AG20443 (cell line): ENCODE measurements at regions not wholly inside any gene's neighbourhood (a gene's known extent, or its start where the extent isn't known, plus 50 kb on each side); places are given as distances from the start of the nearest gene placed in this dataset.
"Not testable (repeated sequence)": the region's sequence is repeated elsewhere in the genome, so short reads cannot be mapped to it uniquely, and the experiment has no call there.

Source experiments
- DNase-seq: peaks from one replicate; pipeline ENCODE4 v3.0.0; 2012; ENCODE audit warnings: low spot score, mixed read lengths

DNA sequence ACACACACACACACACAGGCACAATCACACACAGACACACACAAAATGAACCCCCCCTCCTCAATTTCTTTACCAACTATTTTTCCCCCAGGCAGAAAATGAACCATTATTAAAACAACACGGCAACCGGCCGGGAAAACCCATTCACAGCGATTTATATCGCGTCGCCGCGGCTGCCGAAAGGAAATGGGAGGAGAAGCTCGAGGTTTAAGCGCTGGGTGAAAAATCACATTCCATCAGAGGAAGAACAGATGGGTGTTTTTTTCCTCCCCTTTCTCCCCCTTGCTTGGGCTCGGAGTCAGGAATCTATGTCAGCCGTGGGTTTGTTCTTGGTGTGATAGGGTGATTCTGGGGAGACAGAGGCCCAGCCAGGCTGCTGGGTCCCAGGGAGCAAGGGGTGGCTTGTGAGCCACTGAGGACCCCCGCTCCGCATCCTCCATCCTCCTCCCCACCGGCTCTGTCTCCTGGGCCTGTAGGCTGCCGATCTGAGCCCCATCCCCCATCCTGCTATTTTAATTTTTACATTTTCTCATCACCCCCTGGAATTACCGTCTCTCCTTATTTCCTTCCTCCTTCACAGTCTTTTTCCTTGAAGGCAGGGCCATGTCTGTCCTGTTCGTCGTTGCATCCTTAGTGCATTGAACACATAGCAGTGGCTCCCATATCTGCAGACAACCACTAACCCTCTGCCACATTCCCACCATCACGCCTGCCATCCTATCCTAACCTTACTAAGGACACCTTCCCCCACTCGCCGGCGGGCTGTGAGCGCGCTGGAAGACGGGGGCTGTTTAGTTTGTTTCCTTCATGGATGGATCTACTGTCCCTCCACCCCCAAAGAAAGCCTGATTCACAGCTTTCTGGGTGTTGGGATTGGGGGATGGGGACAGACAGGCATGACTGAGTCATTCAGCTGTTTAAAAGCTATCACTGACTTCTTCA, 137.7 kb downstream of the CRLF3 start:
- peak; percentile 29 for DNase-seq

DNA sequence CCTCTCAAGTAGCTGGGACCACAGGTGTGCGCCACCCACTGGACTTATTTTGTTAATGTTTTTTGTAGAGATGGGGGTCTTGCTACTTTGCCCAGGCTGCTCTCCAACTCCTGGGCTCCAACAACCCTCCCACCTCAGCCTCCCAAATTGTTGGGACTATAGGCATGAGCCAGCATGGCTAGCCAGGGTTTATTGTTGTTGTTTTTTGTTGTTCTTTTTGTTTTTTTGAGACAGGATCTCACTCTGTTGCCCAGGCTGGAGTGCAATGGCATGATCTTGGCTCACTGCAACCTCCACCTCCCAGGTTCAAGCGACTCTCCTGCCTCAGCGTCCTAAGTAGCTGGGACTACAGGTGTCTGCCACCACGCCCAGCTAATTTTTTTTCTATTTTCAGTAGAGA, 142.2 kb downstream of the CRLF3 start:
- DNase-seq = not testable (repeated sequence)

DNA sequence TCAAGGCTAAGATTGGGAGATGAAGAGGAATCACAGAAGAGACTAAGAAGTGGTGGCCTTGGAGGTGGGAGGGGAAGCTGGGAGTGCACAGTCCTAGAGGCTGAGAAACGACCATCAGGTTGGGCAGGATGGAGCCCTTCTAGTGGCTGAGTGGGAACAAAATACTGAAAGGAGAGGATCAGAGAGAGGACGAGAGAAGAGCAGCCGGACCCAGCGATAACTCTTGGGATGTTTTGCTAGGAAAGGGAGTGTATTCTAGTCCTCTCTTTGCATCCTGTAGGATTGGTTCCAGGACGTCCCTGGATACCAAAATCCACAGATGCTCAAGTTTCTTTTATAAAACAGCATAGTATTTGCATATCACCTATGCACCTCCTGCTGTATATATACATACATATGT, 143.8 kb downstream of the CRLF3 start:
- DNase-seq = not testable (repeated sequence)

DNA sequence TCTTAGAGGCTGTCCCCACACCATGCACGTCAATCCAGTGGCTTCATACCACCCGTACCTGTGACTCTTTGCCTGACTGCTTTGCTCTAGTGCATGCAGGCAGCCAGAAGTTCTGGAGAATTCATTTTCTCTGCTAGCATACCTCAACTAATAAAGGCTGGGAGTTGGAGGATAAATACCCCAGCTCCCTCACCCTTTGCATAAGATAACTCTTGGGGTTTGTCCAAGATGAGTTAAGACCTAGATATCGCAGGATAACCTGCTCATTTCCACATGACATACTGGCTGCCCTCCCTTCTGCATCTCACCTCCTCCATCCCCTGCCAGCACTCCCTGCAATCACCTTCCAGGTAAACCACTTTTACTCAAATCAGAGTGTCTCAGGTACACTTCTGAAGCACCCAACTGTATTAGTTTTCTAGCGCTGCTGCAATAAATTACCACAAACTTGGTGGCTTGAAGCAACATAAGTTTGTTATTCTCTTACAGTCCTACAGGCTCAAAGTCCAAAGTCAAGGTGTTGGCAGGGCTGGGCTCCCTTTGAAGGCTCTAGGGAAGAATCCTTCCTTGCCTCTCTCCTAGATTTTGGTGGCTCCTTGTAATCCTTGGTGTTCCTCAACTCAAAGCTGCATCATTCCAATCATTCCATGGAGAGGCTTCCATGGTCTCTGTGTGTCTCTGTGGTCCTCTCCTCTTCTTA, 146.8 kb downstream of the CRLF3 start:
- no peak for DNase-seq

DNA sequence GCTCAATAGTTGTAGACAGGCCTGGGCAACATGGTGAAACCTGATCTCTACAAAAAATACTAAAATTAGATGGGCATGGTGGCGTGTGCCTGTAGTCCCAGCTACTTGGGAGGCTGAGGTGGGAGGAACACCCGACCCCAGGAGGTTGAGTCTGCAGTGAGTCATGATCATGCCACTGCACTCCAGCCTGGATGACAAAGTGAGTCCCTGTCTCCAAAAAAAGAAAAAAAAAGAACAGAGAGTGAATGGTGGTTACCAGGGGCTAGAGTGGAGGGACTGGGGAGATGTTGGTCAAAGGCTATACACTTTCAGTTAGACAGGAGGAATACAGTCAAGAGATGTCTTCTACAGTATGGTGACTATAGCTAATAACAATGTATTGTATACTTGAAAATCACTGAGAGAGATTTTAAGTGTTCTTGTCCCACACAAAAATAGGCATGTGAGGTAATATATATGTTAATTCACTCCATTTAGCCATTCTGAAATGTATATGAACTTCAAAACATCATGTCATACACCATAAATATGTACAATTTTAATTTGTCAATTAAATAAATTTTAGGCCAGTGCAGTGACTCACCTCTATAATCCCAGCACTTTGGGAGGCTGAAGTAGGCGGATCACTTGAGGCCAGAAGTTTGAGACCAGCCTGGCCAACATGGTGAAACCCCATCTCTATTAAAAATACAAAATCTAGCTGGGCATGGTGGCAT, 148.6 kb downstream of the CRLF3 start:
- not testable (repeated sequence) for DNase-seq

DNA sequence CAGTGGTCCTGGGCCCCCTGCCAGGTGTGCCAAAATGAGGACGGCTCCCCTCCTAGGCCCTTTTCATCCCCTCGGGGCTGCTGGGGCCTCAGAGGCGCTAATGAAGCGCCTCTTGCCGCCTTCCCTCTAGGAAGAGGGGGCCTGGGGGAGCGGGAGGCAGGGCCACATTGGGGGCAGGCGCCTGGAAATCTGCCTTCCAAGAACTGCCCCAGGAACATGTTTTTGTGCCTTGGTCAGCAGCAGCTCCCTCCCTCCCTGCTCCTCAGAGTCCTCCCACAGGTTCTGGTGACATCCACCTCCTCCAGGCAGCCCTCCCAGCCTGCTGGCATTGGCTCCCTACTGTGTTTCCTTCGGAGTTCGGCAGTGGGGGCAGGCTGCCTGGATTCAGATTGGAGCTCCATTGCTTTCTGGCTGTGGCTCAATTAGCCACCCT, 155.3 kb downstream of the CRLF3 start:
- DNase-seq = not testable (repeated sequence)

DNA sequence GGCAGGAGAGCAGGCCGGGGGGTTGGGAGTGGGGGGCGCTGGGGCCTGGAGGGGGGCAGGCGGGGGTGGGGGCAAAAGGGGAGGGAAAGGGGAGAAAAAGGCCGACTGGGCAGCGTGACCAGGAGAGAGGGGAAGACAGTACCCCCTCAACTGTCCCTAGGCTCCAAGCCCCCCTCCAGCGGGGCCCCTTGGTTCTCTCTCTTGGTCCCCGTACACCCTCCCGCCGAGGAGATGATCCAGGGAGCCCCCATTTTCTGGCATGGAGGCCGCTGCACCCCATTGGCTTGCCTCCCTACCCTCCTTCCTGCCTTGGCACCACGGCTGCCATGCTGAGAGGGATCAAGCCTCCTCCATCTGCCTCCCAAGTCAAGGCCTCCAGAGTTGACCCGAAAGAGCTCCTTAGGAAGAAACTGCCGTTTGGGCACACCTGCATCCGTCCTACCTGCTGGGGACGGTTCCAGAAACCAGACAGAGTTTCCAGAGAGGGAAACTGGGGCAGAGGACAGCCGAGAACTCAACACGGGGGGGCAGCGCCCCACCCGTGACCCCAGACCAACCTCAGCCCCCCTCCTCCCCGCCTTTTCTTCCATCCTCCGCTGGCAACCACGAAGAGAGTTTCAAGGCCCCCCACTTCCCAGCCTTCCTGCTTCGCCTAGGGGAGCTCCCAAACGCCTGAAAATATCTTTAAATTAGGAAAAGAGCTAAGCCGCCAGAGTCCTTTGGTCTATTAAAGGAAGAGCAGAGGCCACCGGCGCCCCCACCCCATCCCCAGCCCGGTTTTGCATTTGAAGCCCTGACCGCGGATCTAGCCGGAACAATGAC, 155.9 kb downstream of the CRLF3 start:
- DNase-seq = not testable (repeated sequence)

DNA sequence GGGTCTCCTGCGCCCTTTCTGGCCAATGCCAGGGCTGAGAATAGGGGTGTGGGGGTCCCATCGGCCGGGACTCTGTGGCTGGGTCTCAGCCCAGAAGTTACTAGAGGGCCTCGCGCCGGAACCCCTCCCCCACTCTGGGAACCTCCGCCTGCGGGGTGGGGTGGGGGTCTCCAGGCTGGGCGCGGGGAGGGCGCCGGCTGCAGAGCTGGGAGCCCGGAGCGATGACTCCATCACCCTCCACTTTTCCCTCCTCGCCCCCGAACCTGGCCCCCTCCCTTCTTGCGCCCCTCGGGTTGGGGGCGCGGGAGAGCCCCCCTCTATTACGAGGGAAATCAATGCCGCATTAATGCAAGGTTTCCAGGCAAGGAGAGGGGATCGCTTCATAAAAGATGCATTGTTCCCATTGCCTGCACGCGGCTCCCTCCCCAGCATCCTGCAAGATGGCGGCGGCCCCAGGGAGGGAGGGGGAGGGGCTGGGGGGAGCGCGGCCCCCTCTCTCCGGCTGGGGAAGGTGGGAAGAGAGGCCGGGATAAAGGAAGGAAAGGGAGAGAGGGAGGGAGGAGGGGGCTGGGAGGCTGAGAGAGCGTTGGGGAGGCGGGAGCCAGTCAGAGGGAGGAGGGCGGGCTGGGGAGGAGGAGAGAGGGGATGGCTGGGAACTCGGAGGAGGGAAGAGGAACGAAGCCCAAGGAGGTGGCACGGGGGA, 156.7 kb downstream of the CRLF3 start:
- not testable (repeated sequence) for DNase-seq

DNA sequence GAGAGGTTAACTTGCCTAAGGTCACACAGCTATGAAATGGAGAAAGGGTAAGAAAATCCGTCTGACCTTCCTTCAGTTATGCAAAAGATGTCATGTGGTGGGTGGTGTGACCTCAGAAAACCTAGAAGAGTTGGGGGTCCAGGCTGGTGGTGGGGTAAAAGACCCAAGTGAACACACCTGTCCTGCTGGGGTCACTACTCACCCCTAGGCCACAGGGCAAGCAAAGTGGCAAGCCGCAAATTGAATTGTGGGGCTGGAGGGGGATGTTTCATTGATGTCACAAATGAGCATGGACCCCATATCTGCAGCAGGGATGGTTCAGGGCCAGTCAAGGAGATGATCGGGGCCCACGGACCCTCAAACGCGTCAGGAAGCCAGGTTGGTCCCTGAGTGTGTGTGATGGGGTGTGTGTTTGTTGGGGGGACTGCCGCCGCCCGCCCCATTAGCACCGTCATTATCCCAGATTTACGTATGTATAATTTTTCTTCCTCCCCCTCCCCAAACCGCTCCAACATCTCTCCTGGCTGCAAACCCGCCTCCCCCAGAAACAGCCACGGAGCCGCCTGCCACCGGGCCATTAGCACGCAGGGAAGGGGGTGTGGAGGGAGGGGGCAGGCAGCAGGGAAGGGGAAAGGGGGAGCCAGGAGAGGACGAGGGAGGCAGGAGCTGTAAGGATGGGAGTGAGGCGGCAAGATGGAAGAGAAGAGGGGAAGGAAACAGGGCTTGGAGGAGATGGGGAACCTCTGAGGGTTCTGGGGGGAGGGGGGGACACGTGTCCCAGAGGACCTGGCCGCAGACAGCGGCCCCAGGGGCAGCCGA, 157.4 kb downstream of the CRLF3 start:
- DNase-seq = not testable (repeated sequence)

DNA sequence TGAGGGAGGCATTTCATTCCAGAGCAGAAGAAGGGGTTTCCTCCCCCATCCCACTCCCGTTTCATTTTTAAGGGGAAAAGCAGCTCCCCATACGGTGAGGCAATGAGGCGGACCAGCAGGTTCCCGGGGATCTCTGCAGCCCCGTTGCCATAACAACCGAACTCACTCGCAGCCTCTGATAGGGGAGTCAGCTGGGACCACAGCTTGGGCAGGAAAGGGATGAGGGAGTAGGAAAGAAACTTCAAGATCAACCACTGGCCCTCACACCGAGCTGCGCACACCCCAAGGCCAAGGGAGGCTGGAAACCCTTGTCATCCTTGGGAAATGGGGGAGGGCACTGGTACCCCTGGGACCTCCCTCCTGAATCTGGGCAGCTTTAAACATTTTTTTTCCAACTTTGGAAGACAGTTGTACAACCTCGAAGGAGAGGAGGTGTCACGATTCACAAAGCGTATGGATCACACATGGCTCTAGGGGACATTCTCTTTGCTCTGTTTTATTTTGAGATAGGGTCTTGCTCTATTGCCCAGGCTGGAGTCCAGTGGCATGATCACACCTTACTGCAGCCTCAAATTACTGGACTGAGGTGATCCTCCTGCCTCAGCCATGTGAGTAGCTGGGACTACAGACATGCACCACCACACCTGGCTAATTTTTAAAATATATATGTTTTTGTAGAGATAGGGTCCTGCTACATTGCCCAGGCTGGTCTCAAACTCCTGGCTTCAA, 160.6 kb downstream of the CRLF3 start:
- not testable (repeated sequence) for DNase-seq

DNA sequence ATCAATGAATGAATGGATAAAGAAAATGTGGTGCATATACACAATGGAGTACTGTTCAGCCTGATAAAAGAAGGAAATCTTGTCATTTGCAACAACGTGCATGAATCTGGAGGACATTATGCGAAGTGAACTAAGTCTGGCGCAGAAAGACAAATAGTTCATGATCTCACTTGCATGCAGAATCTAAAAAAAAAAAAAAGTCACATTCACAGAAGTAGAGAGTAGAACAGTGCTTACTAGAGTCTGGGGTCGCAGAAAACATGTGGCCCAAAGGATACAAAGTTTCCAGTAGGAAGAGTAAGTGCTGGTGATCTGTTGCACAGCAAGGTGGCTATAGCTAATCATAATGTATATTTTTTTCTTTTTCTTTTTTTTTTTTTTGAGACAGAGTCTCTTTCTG, 167.3 kb downstream of the CRLF3 start:
- DNase-seq = not testable (repeated sequence)

DNA sequence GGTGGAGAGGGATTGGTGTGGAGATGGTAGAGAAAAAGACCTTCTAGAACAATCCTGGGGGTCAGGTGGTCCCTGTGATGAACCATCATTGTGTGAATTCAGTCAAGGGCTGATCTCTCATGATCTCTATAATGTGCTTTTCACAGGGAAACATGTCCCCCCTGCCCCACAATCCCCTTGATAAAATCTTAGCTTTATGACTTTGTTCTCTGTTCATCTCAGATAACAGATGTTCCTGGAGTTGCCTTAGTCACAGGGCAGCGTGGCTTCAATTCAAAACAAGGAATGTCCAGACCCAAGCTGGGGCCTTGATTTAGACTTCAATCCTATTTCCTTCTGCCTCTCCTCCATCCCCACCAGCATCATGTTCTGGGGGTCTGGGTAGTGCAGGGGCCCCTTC, 171.5 kb downstream of the CRLF3 start:
- DNase-seq = not testable (repeated sequence)

DNA sequence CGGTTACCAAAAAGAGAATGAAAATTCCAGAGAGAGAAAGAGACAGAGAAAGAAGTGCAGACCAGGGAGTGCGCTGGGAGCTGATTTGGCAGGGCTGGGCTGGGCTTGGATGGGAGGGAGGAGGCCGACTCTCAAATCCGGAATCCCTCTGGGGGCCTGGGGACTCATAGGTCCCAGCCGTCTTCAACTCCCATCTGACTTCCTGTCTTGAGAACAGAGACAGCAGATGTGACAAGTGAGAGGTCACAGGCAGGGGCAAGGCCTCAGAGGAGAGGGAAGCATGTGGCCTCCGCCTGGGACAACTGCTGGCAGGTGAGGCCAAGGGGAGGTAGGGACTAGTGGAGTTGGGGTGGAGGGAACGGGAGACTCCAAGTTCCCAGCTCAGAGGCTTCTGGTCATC, 172.9 kb downstream of the GOSR1 start:
- not testable (repeated sequence) for DNase-seq

DNA sequence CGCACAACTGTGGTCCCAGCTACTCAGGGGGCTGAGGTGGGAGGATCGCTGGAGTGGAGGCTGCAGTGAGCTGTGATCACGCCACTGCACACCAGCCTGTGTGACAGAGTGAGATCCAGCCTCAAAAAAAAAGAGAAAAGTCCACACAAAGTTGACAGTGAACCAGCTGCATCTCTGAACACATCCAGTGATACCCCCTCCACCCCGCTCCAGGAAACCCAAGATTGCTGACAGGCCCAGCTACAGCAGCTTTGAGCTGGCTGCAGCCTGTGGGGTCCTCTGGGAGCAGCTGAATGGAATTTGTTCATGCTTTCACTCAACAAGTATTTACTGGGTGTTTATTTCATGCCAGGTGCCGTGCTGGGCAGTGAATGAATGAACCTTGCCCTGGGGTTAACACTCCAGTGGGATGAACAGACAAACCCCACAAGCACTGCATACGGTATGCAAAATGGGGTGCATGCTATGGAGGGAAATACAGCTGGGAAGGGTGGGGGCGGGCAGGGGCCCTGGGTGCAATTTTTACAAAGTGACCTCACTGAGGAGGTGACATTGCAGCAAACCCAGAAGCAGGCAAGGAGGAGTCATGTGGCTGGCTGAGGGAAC, 170.9 kb downstream of the GOSR1 start:
- DNase-seq = not testable (repeated sequence)

DNA sequence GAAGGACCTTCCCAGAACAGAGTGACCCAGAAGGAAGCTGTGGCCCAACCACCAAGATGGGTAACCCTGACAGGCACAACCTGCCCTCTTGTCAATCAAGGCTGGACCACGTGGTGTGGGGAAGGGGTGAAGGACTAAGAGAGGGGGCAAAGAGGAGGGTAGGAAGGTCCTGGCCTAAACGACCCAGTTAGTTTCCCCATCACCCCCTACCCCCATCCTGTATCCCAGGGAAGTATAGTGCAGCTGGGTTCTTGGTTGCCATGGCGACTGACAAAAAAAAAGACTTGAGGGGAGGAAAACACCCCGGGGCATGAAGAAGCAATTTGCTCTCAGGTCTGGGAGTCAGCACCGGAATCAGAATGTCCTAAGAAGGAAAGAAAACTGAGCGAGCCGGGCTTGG, 168.7 kb downstream of the GOSR1 start:
- not testable (repeated sequence) for DNase-seq

DNA sequence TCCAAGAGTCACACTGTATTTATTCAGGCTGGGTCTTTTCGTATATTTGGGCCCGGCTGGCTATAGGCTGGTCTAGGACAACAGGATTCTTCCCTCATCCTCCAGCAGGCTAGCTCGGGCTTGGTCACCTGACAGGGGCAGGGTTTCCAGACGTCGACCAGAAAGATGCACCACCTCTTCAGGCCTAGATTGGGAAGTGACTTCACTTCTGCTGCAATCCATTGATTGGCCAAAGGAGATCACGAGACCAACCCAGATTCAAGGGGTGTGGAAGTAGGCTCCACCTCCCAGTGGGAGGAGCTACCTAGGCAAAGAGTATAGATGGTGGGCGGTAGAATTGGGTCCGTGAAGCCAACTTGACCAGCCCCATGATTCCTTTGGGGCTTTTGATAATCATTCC, 167.5 kb downstream of the GOSR1 start:
- DNase-seq = not testable (repeated sequence)

DNA sequence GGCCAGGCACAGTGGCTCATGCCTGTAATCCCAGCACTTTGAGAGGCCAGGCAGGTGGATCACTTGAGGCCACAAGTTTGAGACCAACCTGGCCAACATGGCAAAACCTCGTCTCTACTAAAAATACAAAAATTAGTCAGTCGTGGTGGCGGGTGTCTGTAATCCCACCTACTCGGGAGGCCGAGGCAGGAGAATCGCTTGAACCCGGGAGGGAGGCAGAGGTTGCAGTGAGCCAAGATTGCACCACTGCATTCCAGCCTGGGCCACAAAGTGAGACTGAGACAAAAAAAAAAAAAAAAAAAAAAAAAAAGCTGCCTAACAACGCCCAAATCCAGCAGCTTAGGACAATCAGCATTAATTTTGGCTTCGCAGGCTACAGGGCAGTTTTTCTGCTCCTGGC, 167.1 kb downstream of the GOSR1 start:
- not testable (repeated sequence) for DNase-seq

DNA sequence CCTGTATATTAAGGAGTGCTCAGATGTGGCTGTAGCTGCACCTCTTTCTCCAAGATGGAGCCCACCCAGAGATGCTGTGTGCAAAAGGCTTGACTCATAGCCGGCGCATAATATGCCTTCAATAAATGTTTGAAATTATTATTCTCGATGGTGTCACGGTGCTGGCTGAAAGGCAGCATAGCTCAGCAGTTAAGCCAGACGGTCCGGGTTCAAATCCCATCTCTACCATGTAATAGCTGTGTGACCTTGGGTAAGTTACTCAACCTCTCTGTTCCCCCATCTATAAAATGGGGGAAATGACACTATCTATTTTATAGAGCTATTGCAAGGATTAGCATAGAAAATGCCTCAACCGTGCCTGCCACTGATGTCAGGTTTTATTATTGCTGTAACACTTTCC, 164.2 kb downstream of the GOSR1 start:
- not testable (repeated sequence) for DNase-seq

DNA sequence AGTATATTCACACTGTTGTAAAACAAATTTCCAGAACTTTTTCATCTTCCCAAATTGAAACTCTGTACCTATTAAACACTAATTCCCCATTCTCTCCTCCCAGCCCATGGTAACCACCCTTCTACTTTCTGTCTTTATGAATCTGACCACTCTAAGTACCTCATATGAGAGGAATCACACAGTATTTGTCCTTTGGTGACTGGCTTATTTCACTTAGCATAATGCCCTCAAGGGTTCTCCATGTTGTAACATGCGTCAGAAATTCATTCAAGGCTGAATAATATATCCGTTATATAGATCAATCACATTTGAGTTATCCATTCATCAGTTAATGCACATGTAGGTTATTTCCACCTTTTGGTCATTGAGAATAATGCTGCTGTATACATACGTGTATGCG, 162.2 kb downstream of the GOSR1 start:
- DNase-seq = not testable (repeated sequence)
